Neural cell (in vitro differentiated cells): ENCODE measurements at regions not wholly inside any gene's neighbourhood (a gene's known extent, or its start where the extent isn't known, plus 50 kb on each side); places are given as distances from the start of the nearest gene placed in this dataset.

Experiments
- H2AFZ ChIP-seq: fragments of 200-600, 300-800 bp; sonication (generic), shearing (Covaris generic); 2 replicates; pipeline ENCODE4 v1.6.0; 2014; ENCODE audit warnings: low read depth, mild to moderate bottlenecking, antibody characterized with exemption, low read length, moderate library complexity
- H3F3A ChIP-seq: fragments of 200-600 bp; shearing (Covaris generic); 2 replicates; pipeline ENCODE4 v1.6.1; 2016; ENCODE audit warnings: mild to moderate bottlenecking, moderate library complexity, mixed read lengths, antibody characterized with exemption, low read length; ENCODE audit not compliant: insufficient read depth, poor library complexity, severe bottlenecking
- H3K27ac ChIP-seq: fragments of 200-600, 300-800 bp; sonication (generic), shearing (Covaris generic); 2 replicates; pipeline ENCODE4 v1.5.1; 2014; ENCODE audit warnings: mild to moderate bottlenecking, low read length, moderate library complexity
- H3K27me3 ChIP-seq: fragments of 300-800, 200-600 bp; sonication (generic), shearing (Covaris generic); 2 replicates; pipeline ENCODE4 v1.6.0; 2014; ENCODE audit warnings: mild to moderate bottlenecking, low read depth, low read length, moderate library complexity; ENCODE audit not compliant: insufficient read depth
- H3K36me3 ChIP-seq: fragments of 300-800, 200-600 bp; sonication (generic), shearing (Covaris generic); 2 replicates; pipeline ENCODE4 v1.5.1; 2014; ENCODE audit warnings: mild to moderate bottlenecking, antibody characterized with exemption, low read length, moderate library complexity; ENCODE audit not compliant: insufficient read depth
- H3K4me2 ChIP-seq: fragments of 300-800, 200-600 bp; sonication (generic), shearing (Covaris generic); 2 replicates; pipeline ENCODE4 v1.6.0; 2014; ENCODE audit warnings: mild to moderate bottlenecking, low read length
- H3K4me3 ChIP-seq: fragments of 300-800, 200-600 bp; sonication (generic), shearing (Covaris generic); 2 replicates; pipeline ENCODE4 v1.5.1; 2014; ENCODE audit warnings: mild to moderate bottlenecking, low read length, moderate library complexity
- H3K79me2 ChIP-seq: fragments of 200-600 bp; shearing (Covaris generic); replicated peaks from 2 replicates; pipeline ENCODE4 v1.6.0; 2014; ENCODE audit warnings: mild to moderate bottlenecking, low read length, moderate library complexity; ENCODE audit not compliant: insufficient read depth
- H3K9ac ChIP-seq: fragments of 300-800, 200-600 bp; sonication (generic), shearing (Covaris generic); 2 replicates; pipeline ENCODE4 v1.6.1; 2016; ENCODE audit warnings: mild to moderate bottlenecking, low read length, mixed read lengths
- H3K9me2 ChIP-seq: fragments of 200-600 bp; shearing (Covaris generic); 2 replicates; pipeline ENCODE4 v1.6.1; 2016; ENCODE audit warnings: mild to moderate bottlenecking, low read length, mixed read lengths; ENCODE audit not compliant: insufficient read depth
- H3K9me3 ChIP-seq: fragments of 200-600, 300-800 bp; sonication (generic), shearing (Covaris generic); 2 replicates; pipeline ENCODE4 v1.6.1; 2016; ENCODE audit warnings: mild to moderate bottlenecking, mixed run types, low read length, moderate library complexity, mixed read lengths
- H4K20me1 ChIP-seq: fragments of 200-600 bp; shearing (Covaris generic); 2 replicates; pipeline ENCODE4 v1.6.1; 2016; ENCODE audit warnings: mild to moderate bottlenecking, mixed run types; ENCODE audit not compliant: insufficient read depth
- EP300 ChIP-seq: fragments of 450-650 bp; conservative IDR thresholded peaks from 2 replicates; pipeline ENCODE4 v1.6.1; 2014; ENCODE audit warnings: antibody characterized with exemption, mild to moderate bottlenecking, moderate library complexity; ENCODE audit not compliant: poor library complexity, severe bottlenecking
- EZH2 ChIP-seq: fragments of 200-600, 300-800 bp; shearing (Covaris generic), sonication (generic); IDR thresholded peaks from 2 replicates; pipeline ENCODE4 v1.6.1; 2014; ENCODE audit warnings: antibody characterized with exemption, low read length, borderline replicate concordance, mild to moderate bottlenecking; ENCODE audit not compliant: insufficient read depth, poor library complexity, severe bottlenecking
- MXI1 ChIP-seq: fragments of 450-650 bp; conservative IDR thresholded peaks from 2 replicates; pipeline ENCODE4 v1.6.1; 2014; ENCODE audit warnings: antibody characterized with exemption, mild to moderate bottlenecking; ENCODE audit not compliant: poor library complexity, severe bottlenecking
- POLR2AphosphoS5 ChIP-seq: IDR thresholded peaks from 2 replicates; pipeline ENCODE4 v1.6.1; 2012
- RAD21 ChIP-seq: fragments of 450-650 bp; conservative IDR thresholded peaks from 2 replicates; pipeline ENCODE4 v1.6.1; 2014; ENCODE audit warnings: antibody characterized with exemption, mild to moderate bottlenecking, moderate library complexity
- SMC3 ChIP-seq: fragments of 450-650 bp; conservative IDR thresholded peaks from 2 replicates; pipeline ENCODE4 v1.6.1; 2014; ENCODE audit warnings: antibody characterized with exemption, mild to moderate bottlenecking, moderate library complexity; ENCODE audit not compliant: poor library complexity
- TAF1 ChIP-seq: IDR thresholded peaks from 2 replicates; pipeline ENCODE4 v1.6.1; 2012; ENCODE audit warnings: low read depth
- TF ChIP-seq, protein P1 (sequence below): fragments of 450-650 bp; IDR thresholded peaks from 2 replicates; pipeline ENCODE4 v1.5.1; 2014; ENCODE audit warnings: antibody characterized with exemption, mild to moderate bottlenecking, moderate library complexity; ENCODE audit not compliant: poor library complexity, severe bottlenecking
- TF ChIP-seq, protein P2 (sequence below): IDR thresholded peaks from 2 replicates; pipeline ENCODE4 v1.6.1; 2012; ENCODE audit warnings: borderline replicate concordance

DNA sequence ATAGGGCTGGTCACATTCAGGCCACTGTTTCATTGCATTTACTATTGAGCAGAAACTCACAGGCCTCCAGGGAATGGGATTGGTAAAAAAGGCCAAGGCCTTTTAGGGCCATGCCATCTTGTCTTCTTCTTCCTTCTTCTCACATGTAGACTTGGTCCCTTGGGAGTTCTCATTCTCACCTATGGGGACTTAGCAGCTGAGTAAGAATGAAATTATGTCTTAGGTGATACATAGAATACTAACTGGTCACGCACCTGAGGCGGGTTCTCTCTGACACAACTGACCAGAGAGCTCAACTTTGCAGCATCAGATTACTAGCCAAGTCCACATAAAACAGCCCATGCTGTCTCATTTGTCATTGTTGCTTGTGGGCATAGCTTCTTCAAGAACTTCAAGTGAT lies 641.8 kb downstream of the EFNA5 start:
- Histone ChIP-seq H3K4me3 (no peak overlapping the region), H3K27me3 (no peaks in the 10 kb centered on the region), H3K27ac (no peak overlapping the region), H3K36me3 (no peaks in the 10 kb centered on the region), H4K20me1 (no peaks in the 10 kb centered on the region), H2AFZ (no peak overlapping the region), H3K9me2 (no peaks in the 10 kb centered on the region), H3K9ac (no peak overlapping the region), H3K79me2 (no peaks in the 10 kb centered on the region), H3K9me3 (no peaks in the 10 kb centered on the region), H3K4me2 (no peak overlapping the region), H3F3A (no peaks in the 10 kb centered on the region)
- TF ChIP-seq SMC3 = no peak

DNA sequence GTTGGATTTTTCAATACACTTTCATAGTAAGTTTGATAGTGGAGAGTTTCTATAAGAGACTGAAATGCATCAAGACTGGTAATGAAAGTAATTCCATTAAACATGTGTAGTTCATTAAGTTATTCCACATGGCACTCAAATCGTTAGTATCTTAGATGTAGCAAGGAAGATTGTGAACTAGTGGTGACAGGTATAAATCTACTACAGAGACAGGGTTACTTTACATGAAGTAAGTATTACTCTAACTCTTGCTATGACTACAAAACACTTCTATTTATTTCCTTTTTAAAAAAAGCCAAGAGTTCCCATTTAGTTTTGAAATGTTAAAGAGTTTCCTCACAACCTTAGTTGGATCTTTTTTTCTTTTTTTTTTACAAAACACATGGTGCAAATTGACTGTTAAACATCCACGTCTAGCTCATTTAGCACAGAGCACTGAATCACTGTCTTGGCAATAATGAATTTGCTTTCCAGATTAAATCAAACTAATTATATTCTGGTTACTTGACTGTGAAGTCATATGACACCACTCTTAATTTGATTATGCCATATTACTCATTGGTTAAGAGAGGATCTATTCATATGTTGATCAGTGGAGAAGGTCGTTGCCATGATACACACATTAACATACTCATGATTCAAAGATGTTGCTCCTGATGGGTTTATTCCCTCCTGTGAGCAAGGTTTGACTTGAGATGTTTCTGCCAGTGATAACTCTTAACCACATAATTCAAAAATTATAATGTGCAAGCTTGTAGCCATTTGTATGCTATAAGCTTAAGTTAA lies 644.8 kb downstream of the EFNA5 start:
- Histone ChIP-seq H4K20me1 (no peaks in the 10 kb centered on the region), H3F3A (no peaks in the 10 kb centered on the region), H3K9me2 (no peaks in the 10 kb centered on the region), H3K36me3 (no peaks in the 10 kb centered on the region), H3K79me2 (no peaks in the 10 kb centered on the region), H3K9ac (no peak overlapping the region), H3K4me2 (no peak overlapping the region), H3K27ac (no peak overlapping the region), H3K9me3 (no peaks in the 10 kb centered on the region), H3K4me3 (no peak overlapping the region), H3K27me3 (no peaks in the 10 kb centered on the region), H2AFZ (no peak overlapping the region)
- TF ChIP-seq RAD21 (no peak), EP300 (no peak), MXI1 (no peak)
- TF ChIP-seq, protein P1, sequence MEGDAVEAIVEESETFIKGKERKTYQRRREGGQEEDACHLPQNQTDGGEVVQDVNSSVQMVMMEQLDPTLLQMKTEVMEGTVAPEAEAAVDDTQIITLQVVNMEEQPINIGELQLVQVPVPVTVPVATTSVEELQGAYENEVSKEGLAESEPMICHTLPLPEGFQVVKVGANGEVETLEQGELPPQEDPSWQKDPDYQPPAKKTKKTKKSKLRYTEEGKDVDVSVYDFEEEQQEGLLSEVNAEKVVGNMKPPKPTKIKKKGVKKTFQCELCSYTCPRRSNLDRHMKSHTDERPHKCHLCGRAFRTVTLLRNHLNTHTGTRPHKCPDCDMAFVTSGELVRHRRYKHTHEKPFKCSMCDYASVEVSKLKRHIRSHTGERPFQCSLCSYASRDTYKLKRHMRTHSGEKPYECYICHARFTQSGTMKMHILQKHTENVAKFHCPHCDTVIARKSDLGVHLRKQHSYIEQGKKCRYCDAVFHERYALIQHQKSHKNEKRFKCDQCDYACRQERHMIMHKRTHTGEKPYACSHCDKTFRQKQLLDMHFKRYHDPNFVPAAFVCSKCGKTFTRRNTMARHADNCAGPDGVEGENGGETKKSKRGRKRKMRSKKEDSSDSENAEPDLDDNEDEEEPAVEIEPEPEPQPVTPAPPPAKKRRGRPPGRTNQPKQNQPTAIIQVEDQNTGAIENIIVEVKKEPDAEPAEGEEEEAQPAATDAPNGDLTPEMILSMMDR = no peak

DNA sequence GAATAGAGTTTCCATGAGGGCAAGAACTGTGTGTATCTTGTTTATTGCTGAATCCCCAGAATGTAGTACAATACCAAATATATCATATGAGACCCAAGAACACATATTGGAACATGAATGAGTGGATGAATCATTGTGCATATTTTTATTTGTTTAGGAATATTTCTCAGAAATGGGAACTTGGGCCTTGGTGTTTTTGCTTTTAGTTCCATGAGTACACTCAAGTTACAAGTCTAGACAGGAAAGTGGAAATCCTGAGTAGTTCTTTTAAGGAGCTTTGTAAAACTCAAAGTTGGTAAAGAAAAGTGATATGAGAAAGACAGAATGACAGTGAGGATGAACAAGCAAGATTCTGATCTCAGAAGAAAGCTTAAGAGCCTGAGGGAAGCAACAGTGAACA lies 647.0 kb downstream of the EFNA5 start:
- TF ChIP-seq MXI1 (no peak), SMC3 (no peak), EP300 (no peak), EZH2 (no peak), TAF1 (no peak), POLR2AphosphoS5 (no peak), RAD21 (no peak)
- TF ChIP-seq, protein P2, sequence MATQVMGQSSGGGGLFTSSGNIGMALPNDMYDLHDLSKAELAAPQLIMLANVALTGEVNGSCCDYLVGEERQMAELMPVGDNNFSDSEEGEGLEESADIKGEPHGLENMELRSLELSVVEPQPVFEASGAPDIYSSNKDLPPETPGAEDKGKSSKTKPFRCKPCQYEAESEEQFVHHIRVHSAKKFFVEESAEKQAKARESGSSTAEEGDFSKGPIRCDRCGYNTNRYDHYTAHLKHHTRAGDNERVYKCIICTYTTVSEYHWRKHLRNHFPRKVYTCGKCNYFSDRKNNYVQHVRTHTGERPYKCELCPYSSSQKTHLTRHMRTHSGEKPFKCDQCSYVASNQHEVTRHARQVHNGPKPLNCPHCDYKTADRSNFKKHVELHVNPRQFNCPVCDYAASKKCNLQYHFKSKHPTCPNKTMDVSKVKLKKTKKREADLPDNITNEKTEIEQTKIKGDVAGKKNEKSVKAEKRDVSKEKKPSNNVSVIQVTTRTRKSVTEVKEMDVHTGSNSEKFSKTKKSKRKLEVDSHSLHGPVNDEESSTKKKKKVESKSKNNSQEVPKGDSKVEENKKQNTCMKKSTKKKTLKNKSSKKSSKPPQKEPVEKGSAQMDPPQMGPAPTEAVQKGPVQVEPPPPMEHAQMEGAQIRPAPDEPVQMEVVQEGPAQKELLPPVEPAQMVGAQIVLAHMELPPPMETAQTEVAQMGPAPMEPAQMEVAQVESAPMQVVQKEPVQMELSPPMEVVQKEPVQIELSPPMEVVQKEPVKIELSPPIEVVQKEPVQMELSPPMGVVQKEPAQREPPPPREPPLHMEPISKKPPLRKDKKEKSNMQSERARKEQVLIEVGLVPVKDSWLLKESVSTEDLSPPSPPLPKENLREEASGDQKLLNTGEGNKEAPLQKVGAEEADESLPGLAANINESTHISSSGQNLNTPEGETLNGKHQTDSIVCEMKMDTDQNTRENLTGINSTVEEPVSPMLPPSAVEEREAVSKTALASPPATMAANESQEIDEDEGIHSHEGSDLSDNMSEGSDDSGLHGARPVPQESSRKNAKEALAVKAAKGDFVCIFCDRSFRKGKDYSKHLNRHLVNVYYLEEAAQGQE = no peak
- TF ChIP-seq, protein P1 = no peak
- no peaks in the 10 kb centered on the region for H3K27me3 ChIP-seq
- H3K36me3 ChIP-seq = no peaks in the 10 kb centered on the region
- H4K20me1 ChIP-seq = no peaks in the 10 kb centered on the region
- H3K4me3 ChIP-seq = no peak overlapping the region
- H2AFZ ChIP-seq = no peak overlapping the region
- no peak overlapping the region for H3K4me2 ChIP-seq
- no peak overlapping the region for H3K27ac ChIP-seq
- H3K9me2 ChIP-seq = no peaks in the 10 kb centered on the region
- H3K79me2 ChIP-seq = no peaks in the 10 kb centered on the region
- no peaks in the 10 kb centered on the region for H3F3A ChIP-seq
- no peak overlapping the region for H3K9ac ChIP-seq
- no peaks in the 10 kb centered on the region for H3K9me3 ChIP-seq
